ENCODE measurements at regions not wholly inside any gene's neighbourhood (a gene's known extent, or its start where the extent isn't known, plus 50 kb on each side); places are given as distances from the start of the nearest gene placed in this dataset.

DNA sequence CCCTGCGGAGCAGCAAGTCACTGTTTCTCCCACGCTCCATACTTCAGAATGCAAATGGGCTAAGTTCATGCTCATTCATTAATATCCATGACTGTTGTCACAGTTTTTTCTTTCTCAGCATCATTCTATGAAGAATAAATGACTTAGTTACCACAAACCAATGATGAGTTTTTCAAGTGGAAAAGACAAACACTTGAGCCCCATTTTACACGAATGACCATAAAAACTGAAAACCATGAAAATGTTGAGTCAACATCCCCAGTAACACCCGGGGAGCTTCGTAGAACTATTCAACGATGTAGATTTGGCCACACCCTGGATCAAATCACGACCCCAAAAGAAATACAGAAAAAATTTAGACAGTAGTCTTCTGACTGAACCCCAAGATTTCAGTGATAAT, 99.8 kb upstream of the GJB6 start:
- no peak overlapping the region for H3K27ac ChIP-seq (ENCODE audit: low read depth, low read length)
- no peak for DNase-seq (ENCODE audit: low read depth)
- Mint-ChIP-seq H3K36me3 (ENCODE audit: low read depth, unreplicated experiment) (no peaks in the 10 kb centered on the region), H3K9me3 (ENCODE audit: unreplicated experiment) (peaks cover 16% of the 10 kb centered on the region), H3K4me3 (ENCODE audit: unreplicated experiment) (no peak overlapping the region), H3K27ac (ENCODE audit: unreplicated experiment) (no peak overlapping the region), H3K4me1 (ENCODE audit: low read depth, unreplicated experiment) (no peaks in the 10 kb centered on the region), H3K27me3 (ENCODE audit: low read depth, unreplicated experiment) (peaks cover 6% of the 10 kb centered on the region)
- H3K4me3 ChIP-seq (ENCODE audit: insufficient read depth, low read depth, low read length): no peak overlapping the region
- H4K20me1 ChIP-seq (ENCODE audit: insufficient read depth, low read length): no peaks in the 10 kb centered on the region
- no peak overlapping the region for H2AFZ ChIP-seq (ENCODE audit: low read depth, low read length)
- H3K4me2 ChIP-seq (ENCODE audit: low read length): no peak overlapping the region
- peaks cover 7% of the 10 kb centered on the region for H3K27me3 ChIP-seq (ENCODE audit: insufficient read depth, low read length)
- no peaks in the 10 kb centered on the region for H3K9me3 ChIP-seq (ENCODE audit: insufficient read depth, low read depth, low read length)
- no peak overlapping the region for H3K9ac ChIP-seq (ENCODE audit: low read length)
- H3K4me1 ChIP-seq (ENCODE audit: insufficient read depth, low read length): no peaks in the 10 kb centered on the region
- no peaks in the 10 kb centered on the region for H3K79me2 ChIP-seq (ENCODE audit: insufficient read depth, low read length)
- TF ChIP-seq, protein P1, sequence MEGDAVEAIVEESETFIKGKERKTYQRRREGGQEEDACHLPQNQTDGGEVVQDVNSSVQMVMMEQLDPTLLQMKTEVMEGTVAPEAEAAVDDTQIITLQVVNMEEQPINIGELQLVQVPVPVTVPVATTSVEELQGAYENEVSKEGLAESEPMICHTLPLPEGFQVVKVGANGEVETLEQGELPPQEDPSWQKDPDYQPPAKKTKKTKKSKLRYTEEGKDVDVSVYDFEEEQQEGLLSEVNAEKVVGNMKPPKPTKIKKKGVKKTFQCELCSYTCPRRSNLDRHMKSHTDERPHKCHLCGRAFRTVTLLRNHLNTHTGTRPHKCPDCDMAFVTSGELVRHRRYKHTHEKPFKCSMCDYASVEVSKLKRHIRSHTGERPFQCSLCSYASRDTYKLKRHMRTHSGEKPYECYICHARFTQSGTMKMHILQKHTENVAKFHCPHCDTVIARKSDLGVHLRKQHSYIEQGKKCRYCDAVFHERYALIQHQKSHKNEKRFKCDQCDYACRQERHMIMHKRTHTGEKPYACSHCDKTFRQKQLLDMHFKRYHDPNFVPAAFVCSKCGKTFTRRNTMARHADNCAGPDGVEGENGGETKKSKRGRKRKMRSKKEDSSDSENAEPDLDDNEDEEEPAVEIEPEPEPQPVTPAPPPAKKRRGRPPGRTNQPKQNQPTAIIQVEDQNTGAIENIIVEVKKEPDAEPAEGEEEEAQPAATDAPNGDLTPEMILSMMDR (IDR thresholded peaks at IDR 0.05; ENCODE audit: insufficient read depth, low read depth, low read length): no peak
- no peak for TF ChIP-seq EZH2 (IDR thresholded peaks at IDR 0.05; ENCODE audit: insufficient read depth, low read length)
- H3K36me3 ChIP-seq (ENCODE audit: insufficient read depth, low read length): no peaks in the 10 kb centered on the region
- no peak for FAIRE-seq

DNA sequence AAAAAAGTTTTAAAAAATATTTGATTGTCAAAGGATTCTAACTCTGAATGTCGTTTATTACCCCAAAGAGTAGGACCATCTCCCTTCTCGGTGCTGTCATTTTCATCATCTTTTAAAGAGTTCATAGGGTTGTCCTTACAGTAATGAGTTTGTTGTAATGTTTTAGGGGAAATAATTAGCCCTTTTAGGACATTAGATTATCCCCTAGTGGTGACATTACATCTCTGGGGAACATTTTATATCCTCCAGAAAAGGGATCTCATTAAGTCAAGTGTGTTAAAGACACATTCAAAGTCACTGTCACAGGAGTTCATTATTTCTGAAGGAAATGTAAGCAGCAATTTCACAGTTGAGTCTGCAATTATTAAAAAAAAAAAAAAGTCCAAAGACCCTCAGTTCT, 99.3 kb upstream of the GJB6 start:
- no peak overlapping the region for H2AFZ ChIP-seq (ENCODE audit: low read depth, low read length)
- H3K4me3 ChIP-seq (ENCODE audit: insufficient read depth, low read depth, low read length): no peak overlapping the region
- Mint-ChIP-seq H3K9me3 (ENCODE audit: unreplicated experiment) (peaks cover 14% of the 10 kb centered on the region), H3K4me1 (ENCODE audit: low read depth, unreplicated experiment) (no peaks in the 10 kb centered on the region), H3K27me3 (ENCODE audit: low read depth, unreplicated experiment) (peaks cover 6% of the 10 kb centered on the region), H3K4me3 (ENCODE audit: unreplicated experiment) (no peak overlapping the region), H3K36me3 (ENCODE audit: low read depth, unreplicated experiment) (no peaks in the 10 kb centered on the region), H3K27ac (ENCODE audit: unreplicated experiment) (no peak overlapping the region)
- no peaks in the 10 kb centered on the region for H4K20me1 ChIP-seq (ENCODE audit: insufficient read depth, low read length)
- peaks cover 7% of the 10 kb centered on the region for H3K27me3 ChIP-seq (ENCODE audit: insufficient read depth, low read length)
- no peaks in the 10 kb centered on the region for H3K9me3 ChIP-seq (ENCODE audit: insufficient read depth, low read depth, low read length)
- H3K79me2 ChIP-seq (ENCODE audit: insufficient read depth, low read length): no peaks in the 10 kb centered on the region
- H3K27ac ChIP-seq (ENCODE audit: low read depth, low read length): no peak overlapping the region
- no peak for DNase-seq (ENCODE audit: low read depth)
- H3K4me2 ChIP-seq (ENCODE audit: low read length): no peak overlapping the region
- no peaks in the 10 kb centered on the region for H3K36me3 ChIP-seq (ENCODE audit: insufficient read depth, low read length)
- no peaks in the 10 kb centered on the region for H3K4me1 ChIP-seq (ENCODE audit: insufficient read depth, low read length)
- no peak for TF ChIP-seq EZH2 (IDR thresholded peaks at IDR 0.05; ENCODE audit: insufficient read depth, low read length)
- TF ChIP-seq, protein P1 (IDR thresholded peaks at IDR 0.05; ENCODE audit: insufficient read depth, low read depth, low read length): no peak
- H3K9ac ChIP-seq (ENCODE audit: low read length): no peak overlapping the region
- no peak for FAIRE-seq

DNA sequence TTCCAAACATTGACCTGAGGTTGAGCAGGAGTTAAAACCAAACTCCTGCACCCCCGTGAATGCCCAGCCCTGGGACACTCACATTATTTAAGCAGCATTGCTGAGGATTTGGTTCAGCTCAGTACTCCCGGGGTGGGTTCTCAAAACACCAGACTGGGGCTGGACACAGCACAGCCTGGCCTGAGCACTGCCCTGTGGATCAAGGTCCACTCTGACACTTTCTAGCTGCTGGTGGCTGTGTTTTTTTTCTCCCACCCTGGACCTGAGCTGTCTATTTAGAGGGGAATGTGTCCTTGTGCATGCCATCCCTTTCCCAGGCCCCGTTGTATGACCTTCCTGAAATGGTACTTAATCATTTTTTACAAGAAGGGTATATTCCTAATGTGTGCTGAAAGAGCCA, 94.7 kb upstream of the GJB6 start:
- H3K4me2 ChIP-seq (ENCODE audit: low read length): no peak overlapping the region
- H3K4me1 ChIP-seq (ENCODE audit: insufficient read depth, low read length): no peaks in the 10 kb centered on the region
- Mint-ChIP-seq H3K4me3 (ENCODE audit: unreplicated experiment) (no peak overlapping the region), H3K27ac (ENCODE audit: unreplicated experiment) (no peak overlapping the region), H3K36me3 (ENCODE audit: low read depth, unreplicated experiment) (peaks cover 6% of the 10 kb centered on the region), H3K9me3 (ENCODE audit: unreplicated experiment) (peaks cover 21% of the 10 kb centered on the region), H3K4me1 (ENCODE audit: low read depth, unreplicated experiment) (no peaks in the 10 kb centered on the region), H3K27me3 (ENCODE audit: low read depth, unreplicated experiment) (peaks cover 8% of the 10 kb centered on the region)
- no peak for FAIRE-seq
- H3K27me3 ChIP-seq (ENCODE audit: insufficient read depth, low read length): no peaks in the 10 kb centered on the region
- H3K27ac ChIP-seq (ENCODE audit: low read depth, low read length): no peak overlapping the region
- H3K9ac ChIP-seq (ENCODE audit: low read length): no peak overlapping the region
- H3K9me3 ChIP-seq (ENCODE audit: insufficient read depth, low read depth, low read length): peaks cover 7% of the 10 kb centered on the region
- no peaks in the 10 kb centered on the region for H3K36me3 ChIP-seq (ENCODE audit: insufficient read depth, low read length)
- no peak overlapping the region for H3K4me3 ChIP-seq (ENCODE audit: insufficient read depth, low read depth, low read length)
- no peaks in the 10 kb centered on the region for H4K20me1 ChIP-seq (ENCODE audit: insufficient read depth, low read length)
- no peaks in the 10 kb centered on the region for H3K79me2 ChIP-seq (ENCODE audit: insufficient read depth, low read length)
- no peak for TF ChIP-seq EZH2 (IDR thresholded peaks at IDR 0.05; ENCODE audit: insufficient read depth, low read length)
- TF ChIP-seq, protein P1 (IDR thresholded peaks at IDR 0.05; ENCODE audit: insufficient read depth, low read depth, low read length): no peak
- no peak overlapping the region for H2AFZ ChIP-seq (ENCODE audit: low read depth, low read length)
- no peak for DNase-seq (ENCODE audit: low read depth)
